SK-N-SH (cell line): ENCODE measurements at regions not wholly inside any gene's neighbourhood (a gene's known extent, or its start where the extent isn't known, plus 50 kb on each side); places are given as distances from the start of the nearest gene placed in this dataset.
A peak's percentile ranks its signal among the peaks of the same experiment; 100 is the strongest.

Source experiments
- CTCF ChIA-PET: fragments of 300-600, 350-600 bp; formaldehyde crosslinking; extraction: SDS; loops from one replicate; lab custom pipeline; 2021; lab: Yijun Ruan, JAX
- POLR2A ChIA-PET: fragments of 350-600 bp; sonication (Branson Sonifier 250); formaldehyde crosslinking; extraction: SDS; loops from one replicate; lab custom pipeline; 2020; ENCODE audit warnings: antibody characterized with exemption, inconsistent platforms; lab: Yijun Ruan, JAX
- DNase-seq: peaks from one replicate; pipeline ENCODE4 v3.0.0; 2012
- H2AFZ ChIP-seq: fragments of 200-600 bp; sonication (generic); 2 replicates; pipeline ENCODE4 v1.8.1; 2016; ENCODE audit warnings: antibody characterized with exemption, mild to moderate bottlenecking, low read depth
- H3F3A ChIP-seq: fragments of 200-600 bp; sonication (generic); replicated peaks from 2 replicates; pipeline ENCODE3; 2016; ENCODE audit warnings: antibody characterized with exemption, mild to moderate bottlenecking; ENCODE audit not compliant: insufficient read depth
- H3K27ac ChIP-seq, 2 experiments: fragments of 200-500 bp in 1 of 2; fragments of 200-600 bp in 1 of 2; sonication (Bioruptor generic) in 1 of 2; sonication (generic), shearing (Covaris generic) in 1 of 2; 2 replicates each; pipeline versions ENCODE4 v1.5.1 to v1.6.1; 2014 to 2016; ENCODE audit warnings: low read depth in 2 of 2, inconsistent platforms in 1 of 2, low read length in 1 of 2, mild to moderate bottlenecking in 1 of 2, mixed read lengths in 1 of 2
- H3K27me3 ChIP-seq: fragments of 200-600 bp; sonication (generic), shearing (Covaris generic); 2 replicates; pipeline ENCODE4 v1.6.1; 2016; ENCODE audit warnings: mixed run types; ENCODE audit not compliant: insufficient read depth
- H3K36me3 ChIP-seq, 2 experiments: fragments of 200-500 bp in 1 of 2; fragments of 200-600 bp in 1 of 2; sonication (Bioruptor generic) in 1 of 2; sonication (generic) in 1 of 2; replicated peaks in 1 of 2; 2 replicates each; pipeline versions ENCODE3 to v1.5.1; 2014 to 2016; ENCODE audit warnings: low read length in 1 of 2, mild to moderate bottlenecking in 1 of 2; ENCODE audit not compliant: insufficient read depth in 2 of 2, control insufficient read depth in 1 of 2
- H3K4me1 ChIP-seq, 2 experiments: fragments of 200-500 bp in 1 of 2; fragments of 200-600 bp in 1 of 2; sonication (Bioruptor generic) in 1 of 2; sonication (generic), shearing (Covaris generic) in 1 of 2; 2 replicates each; pipeline versions ENCODE4 v1.5.1 to v1.6.1; 2014 to 2016; ENCODE audit warnings: low read depth in 1 of 2, low read length in 1 of 2, mixed run types in 1 of 2; ENCODE audit not compliant: insufficient read depth in 2 of 2, control insufficient read depth in 1 of 2
- H3K4me2 ChIP-seq: fragments of 200-600 bp; sonication (generic), shearing (Covaris generic); 2 replicates; pipeline ENCODE4 v1.6.1; 2017; ENCODE audit warnings: mixed run types
- H3K4me3 ChIP-seq, 2 experiments: fragments of 200-500 bp in 1 of 2; fragments of 200-600 bp in 1 of 2; sonication (Bioruptor generic) in 1 of 2; sonication (generic), shearing (Covaris generic) in 1 of 2; 2 replicates each; pipeline versions ENCODE4 v1.5.1 to v1.8.1; 2014 to 2016; ENCODE audit warnings: low read depth in 2 of 2, inconsistent platforms in 1 of 2, low read length in 1 of 2, mild to moderate bottlenecking in 1 of 2, mixed read lengths in 1 of 2, moderate library complexity in 1 of 2
- H3K79me2 ChIP-seq: fragments of 200-600 bp; sonication (generic); 2 replicates; pipeline ENCODE4 v1.8.1; 2017; ENCODE audit warnings: mild to moderate bottlenecking; ENCODE audit not compliant: insufficient read depth
- H3K9ac ChIP-seq: fragments of 200-600 bp; sonication (generic); 2 replicates; pipeline ENCODE4 v1.6.1; 2017; ENCODE audit warnings: mixed run types
- H3K9me2 ChIP-seq: fragments of 200-600 bp; sonication (generic); 2 replicates; pipeline ENCODE4 v1.6.1; 2017; ENCODE audit warnings: mixed run types
- H3K9me3 ChIP-seq: fragments of 200-600 bp; sonication (generic); 2 replicates; pipeline ENCODE4 v1.6.1; 2017; ENCODE audit warnings: mixed run types, mild to moderate bottlenecking, moderate library complexity
- H4K20me1 ChIP-seq: fragments of 200-600 bp; sonication (generic); 2 replicates; pipeline ENCODE4 v1.6.1; 2017; ENCODE audit warnings: mild to moderate bottlenecking, mixed run types; ENCODE audit not compliant: insufficient read depth
- CHD2 ChIP-seq: fragments of 150-350 bp; IDR thresholded peaks from 2 replicates; pipeline ENCODE4 v1.6.1; 2018; ENCODE audit warnings: low read length; ENCODE audit not compliant: partially characterized antibody
- EP300 ChIP-seq, 2 experiments: IDR thresholded peaks; 2 replicates each; pipeline versions ENCODE4 v1.4.0 to v1.6.1; 2012; ENCODE audit warnings: borderline replicate concordance in 1 of 2, low read depth in 1 of 2, low read length in 1 of 2
- EZH2phosphoT487 ChIP-seq: fragments of 200-600 bp; sonication (generic); IDR thresholded peaks from 2 replicates; pipeline ENCODE4 v1.6.1; 2017; ENCODE audit warnings: low read depth, mixed run types, mild to moderate bottlenecking, antibody characterized with exemption, moderate library complexity, borderline replicate concordance
- FOSL2 ChIP-seq: IDR thresholded peaks from 2 replicates; pipeline ENCODE4 v1.4.0; 2012; ENCODE audit warnings: low read depth, mild to moderate bottlenecking, moderate library complexity, borderline replicate concordance
- FOXJ3 ChIP-seq: sonication (generic); formaldehyde crosslinking; IDR thresholded peaks from 2 replicates; pipeline ENCODE4 v1.5.1; 2020; ENCODE audit warnings: mild to moderate bottlenecking, missing genetic modification reagents
- GATA2 ChIP-seq: sonication (generic); formaldehyde crosslinking; IDR thresholded peaks from 2 replicates; pipeline ENCODE4 v1.5.0; 2020; ENCODE audit warnings: mild to moderate bottlenecking, missing genetic modification reagents
- JUND ChIP-seq: IDR thresholded peaks from 2 replicates; pipeline ENCODE4 v1.4.0; 2012
- NRF1 ChIP-seq: IDR thresholded peaks from 2 replicates; pipeline ENCODE4 v1.6.1; 2012; ENCODE audit warnings: low read depth, mild to moderate bottlenecking, low read length
- PBX3 ChIP-seq: IDR thresholded peaks from 2 replicates; pipeline ENCODE4; 2012
- POLR2AphosphoS5 ChIP-seq: IDR thresholded peaks from 2 replicates; pipeline ENCODE4 v1.6.1; 2012; ENCODE audit warnings: low read depth, low read length
- SIN3A ChIP-seq: IDR thresholded peaks from 2 replicates; pipeline ENCODE4 v1.6.1; 2012; ENCODE audit warnings: low read depth, mild to moderate bottlenecking, low read length, moderate library complexity, borderline replicate concordance
- TAF1 ChIP-seq: IDR thresholded peaks from 2 replicates; pipeline ENCODE4 v1.6.1; 2012; ENCODE audit warnings: low read depth, mild to moderate bottlenecking, low read length, moderate library complexity, borderline replicate concordance
- YY1 ChIP-seq: IDR thresholded peaks from 2 replicates; pipeline ENCODE4 v1.4.0; 2012; ENCODE audit warnings: low read depth, mild to moderate bottlenecking
- WGBS: methylation state at CpG from one replicate; pipeline ENCODE4 v1.1.6; 2017; ENCODE audit warnings: low lambda C conversion rate; 5-methylcytosine and 5-hydroxymethylcytosine counted together
- TF ChIP-seq, protein P1 (sequence below): IDR thresholded peaks from 2 replicates; pipeline ENCODE4 v1.4.0; 2012; ENCODE audit warnings: low read depth
- TF ChIP-seq, protein P2 (sequence below): IDR thresholded peaks from 2 replicates; pipeline ENCODE4 v1.6.1; 2012; ENCODE audit warnings: mild to moderate bottlenecking, low read depth, low read length, moderate library complexity

- H3K36me3 ChIP-seq: no peaks in the 10 kb centered on the region
- 72% methylated on average over 4 of the region's 4 CpGs for WGBS
- no peak for TF ChIP-seq YY1
- ChIA-PET POLR2A (interaction anchor here (1.5 kb wide), 1 partner anchor 570 kb away, joined by 3 read pairs; no protein-coding TSS in a partner anchor), CTCF (interaction anchor here (0.6 to 1.8 kb wide), 6 partner anchors 11 to 995 kb away, joined by 3 to 8 read pairs (median 4); no protein-coding TSS in a partner anchor)
- H3K9me3 ChIP-seq: no peaks in the 10 kb centered on the region
- H3K9me2 ChIP-seq: no peaks in the 10 kb centered on the region
- no peak overlapping the region for H3K4me3 ChIP-seq
- no peak overlapping the region for H3K9ac ChIP-seq
- H2AFZ ChIP-seq: no peak overlapping the region
- H3K4me2 ChIP-seq: no peak overlapping the region
- peak overlapping the region in 1 of 2 experiments; percentile 16; a peak in 1 of 4 replicates for H3K27ac ChIP-seq
- DNase-seq: no peak
- H4K20me1 ChIP-seq: no peaks in the 10 kb centered on the region
- H3K27me3 ChIP-seq: no peaks in the 10 kb centered on the region
- H3F3A ChIP-seq: no peaks in the 10 kb centered on the region
- no peaks in the 10 kb centered on the region for H3K79me2 ChIP-seq
- peaks cover 9 to 17% of the 10 kb centered on the region in 2 experiments; a peak in 3 of 4 replicates for H3K4me1 ChIP-seq
Observed at GRCh38 chr12:91574975-91575374, 392.4 kb upstream of the DCN start.

GRCh38 chr12:91574391-91574790 is 391.8 kb upstream of the DCN start:
- POLR2A ChIA-PET: interaction anchor here (1.5 kb wide), 1 partner anchor 570 kb away, joined by 3 read pairs; no protein-coding TSS in a partner anchor
- Histone ChIP-seq H2AFZ (no peak overlapping the region), H3K4me1 (peaks cover 9 to 12% of the 10 kb centered on the region in 2 experiments; a peak in 3 of 4 replicates), H3K79me2 (no peaks in the 10 kb centered on the region), H3K4me3 (no peak overlapping the region), H3K4me2 (no peak overlapping the region), H4K20me1 (no peaks in the 10 kb centered on the region), H3F3A (no peaks in the 10 kb centered on the region), H3K27me3 (no peaks in the 10 kb centered on the region), H3K36me3 (no peaks in the 10 kb centered on the region), H3K9me2 (no peaks in the 10 kb centered on the region), H3K9me3 (no peaks in the 10 kb centered on the region), H3K9ac (no peak overlapping the region), H3K27ac (peak overlapping the region in 1 of 2 experiments; percentile 50; a peak in 1 of 4 replicates)
- CTCF ChIA-PET: interaction anchor here (1.1 to 1.2 kb wide), 2 partner anchors 10 to 192 kb away, joined by 4 to 8 read pairs; no protein-coding TSS in a partner anchor
- TF ChIP-seq FOXJ3 (CRISPR knock-in tag) (no peak), NRF1 (no peak), TAF1 (no peak), CHD2 (no peak), GATA2 (CRISPR knock-in tag) (no peak), SIN3A (no peak), POLR2AphosphoS5 (no peak), EZH2phosphoT487 (no peak), JUND (no peak), PBX3 (no peak), FOSL2 (no peak), YY1 (no peak), EP300 (IDR thresholded peaks at IDR 0.05; ENCODE audit: borderline replicate concordance in 1 of 2, low read depth in 1 of 2, low read length in 1 of 2) (no peak)
- TF ChIP-seq, protein P1, sequence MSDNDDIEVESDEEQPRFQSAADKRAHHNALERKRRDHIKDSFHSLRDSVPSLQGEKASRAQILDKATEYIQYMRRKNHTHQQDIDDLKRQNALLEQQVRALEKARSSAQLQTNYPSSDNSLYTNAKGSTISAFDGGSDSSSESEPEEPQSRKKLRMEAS: no peak
- TF ChIP-seq, protein P2, sequence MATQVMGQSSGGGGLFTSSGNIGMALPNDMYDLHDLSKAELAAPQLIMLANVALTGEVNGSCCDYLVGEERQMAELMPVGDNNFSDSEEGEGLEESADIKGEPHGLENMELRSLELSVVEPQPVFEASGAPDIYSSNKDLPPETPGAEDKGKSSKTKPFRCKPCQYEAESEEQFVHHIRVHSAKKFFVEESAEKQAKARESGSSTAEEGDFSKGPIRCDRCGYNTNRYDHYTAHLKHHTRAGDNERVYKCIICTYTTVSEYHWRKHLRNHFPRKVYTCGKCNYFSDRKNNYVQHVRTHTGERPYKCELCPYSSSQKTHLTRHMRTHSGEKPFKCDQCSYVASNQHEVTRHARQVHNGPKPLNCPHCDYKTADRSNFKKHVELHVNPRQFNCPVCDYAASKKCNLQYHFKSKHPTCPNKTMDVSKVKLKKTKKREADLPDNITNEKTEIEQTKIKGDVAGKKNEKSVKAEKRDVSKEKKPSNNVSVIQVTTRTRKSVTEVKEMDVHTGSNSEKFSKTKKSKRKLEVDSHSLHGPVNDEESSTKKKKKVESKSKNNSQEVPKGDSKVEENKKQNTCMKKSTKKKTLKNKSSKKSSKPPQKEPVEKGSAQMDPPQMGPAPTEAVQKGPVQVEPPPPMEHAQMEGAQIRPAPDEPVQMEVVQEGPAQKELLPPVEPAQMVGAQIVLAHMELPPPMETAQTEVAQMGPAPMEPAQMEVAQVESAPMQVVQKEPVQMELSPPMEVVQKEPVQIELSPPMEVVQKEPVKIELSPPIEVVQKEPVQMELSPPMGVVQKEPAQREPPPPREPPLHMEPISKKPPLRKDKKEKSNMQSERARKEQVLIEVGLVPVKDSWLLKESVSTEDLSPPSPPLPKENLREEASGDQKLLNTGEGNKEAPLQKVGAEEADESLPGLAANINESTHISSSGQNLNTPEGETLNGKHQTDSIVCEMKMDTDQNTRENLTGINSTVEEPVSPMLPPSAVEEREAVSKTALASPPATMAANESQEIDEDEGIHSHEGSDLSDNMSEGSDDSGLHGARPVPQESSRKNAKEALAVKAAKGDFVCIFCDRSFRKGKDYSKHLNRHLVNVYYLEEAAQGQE: no peak
- WGBS: 91% methylated on average over 1 of the region's 1 CpG
- no peak for DNase-seq
